ENCODE measurements at regions not wholly inside any gene's neighbourhood (a gene's known extent, or its start where the extent isn't known, plus 50 kb on each side); places are given as distances from the start of the nearest gene placed in this dataset.

GRCh38 chr15:62647843-62648505 is 394.6 kb upstream of the TPM1 start:
- H3K9me3 ChIP-seq (ENCODE audit: insufficient read depth, low read length): no peaks in the 10 kb centered on the region
- H3K4me2 ChIP-seq (ENCODE audit: low read length): no peak overlapping the region
- H3K79me2 ChIP-seq (ENCODE audit: low read length): no peaks in the 10 kb centered on the region
- H2AFZ ChIP-seq (ENCODE audit: low read depth, low read length): no peak overlapping the region
- H3K4me1 ChIP-seq (ENCODE audit: low read length): peaks cover 45% of the 10 kb centered on the region
- no peak overlapping the region for H3K27ac ChIP-seq (ENCODE audit: low read length)
- no peak overlapping the region for H3K4me3 ChIP-seq (ENCODE audit: low read length)
- H4K20me1 ChIP-seq (ENCODE audit: insufficient read depth, low read length): no peaks in the 10 kb centered on the region
- TF ChIP-seq CTCF (IDR thresholded peaks at IDR 0.05; ENCODE audit: low read depth, low read length): no peak
- no peak for TF ChIP-seq EZH2phosphoT487 (IDR thresholded peaks at IDR 0.05; ENCODE audit: low read depth)
- H3K36me3 ChIP-seq (replicated peaks; ENCODE audit: low read depth, low read length): peaks cover 4% of the 10 kb centered on the region
- no peak overlapping the region for H3K9ac ChIP-seq (ENCODE audit: low read length)
- H3K27me3 ChIP-seq (ENCODE audit: low read depth, low read length): no peaks in the 10 kb centered on the region

GRCh38 chr15:62648954-62649353 is 393.6 kb upstream of the TPM1 start:
- no peaks in the 10 kb centered on the region for H3K27me3 ChIP-seq (ENCODE audit: low read depth, low read length)

GRCh38 chr15:62649793-62650420 is 392.6 kb upstream of the TPM1 start:
- peaks cover 49% of the 10 kb centered on the region for H3K4me1 ChIP-seq (ENCODE audit: low read length)
- no peaks in the 10 kb centered on the region; the same call in 1 of the 2 replicates for H3K9me3 ChIP-seq (ENCODE audit: insufficient read depth, low read length)
- H3K4me2 ChIP-seq (ENCODE audit: low read length): peak overlapping the region; percentile 93
- H3K4me3 ChIP-seq (ENCODE audit: low read length): peak overlapping the region; percentile 74
- TF ChIP-seq EZH2phosphoT487 (IDR thresholded peaks at IDR 0.05; ENCODE audit: low read depth) (no peak), CTCF (IDR thresholded peaks at IDR 0.05; ENCODE audit: low read depth, low read length) (no peak)
- H3K79me2 ChIP-seq (ENCODE audit: low read length): no peaks in the 10 kb centered on the region
- no peaks in the 10 kb centered on the region for H3K27me3 ChIP-seq (ENCODE audit: low read depth, low read length)
- no peak overlapping the region for H2AFZ ChIP-seq (ENCODE audit: low read depth, low read length)
- H3K27ac ChIP-seq (ENCODE audit: low read length): peak overlapping the region; percentile 84
- H3K9ac ChIP-seq (ENCODE audit: low read length): peak overlapping the region; percentile 59
- H3K36me3 ChIP-seq (replicated peaks; ENCODE audit: low read depth, low read length): peaks cover 4% of the 10 kb centered on the region
- H4K20me1 ChIP-seq (ENCODE audit: insufficient read depth, low read length): no peaks in the 10 kb centered on the region

More at GRCh38 chr15:62648954-62649353, 393.6 kb upstream of the TPM1 start:
- H3K9me3 ChIP-seq (ENCODE audit: insufficient read depth, low read length): no peaks in the 10 kb centered on the region
- H4K20me1 ChIP-seq (ENCODE audit: insufficient read depth, low read length): no peaks in the 10 kb centered on the region
- peak overlapping the region; percentile 74 for H3K4me3 ChIP-seq (ENCODE audit: low read length)
- H3K9ac ChIP-seq (ENCODE audit: low read length): peak overlapping the region; percentile 59
- H3K4me1 ChIP-seq (ENCODE audit: low read length): peaks cover 49% of the 10 kb centered on the region
- H3K79me2 ChIP-seq (ENCODE audit: low read length): no peaks in the 10 kb centered on the region
- no peak for TF ChIP-seq EZH2phosphoT487 (IDR thresholded peaks at IDR 0.05; ENCODE audit: low read depth)
- peak; percentile 69 for TF ChIP-seq CTCF (IDR thresholded peaks at IDR 0.05; ENCODE audit: low read depth, low read length)
- peak overlapping the region; percentile 93 for H3K4me2 ChIP-seq (ENCODE audit: low read length)
- H3K27ac ChIP-seq (ENCODE audit: low read length): peak overlapping the region; percentile 84
- peaks cover 4% of the 10 kb centered on the region for H3K36me3 ChIP-seq (replicated peaks; ENCODE audit: low read depth, low read length)
- no peak overlapping the region for H2AFZ ChIP-seq (ENCODE audit: low read depth, low read length)

GRCh38 chr15:62653122-62653521 is 389.4 kb upstream of the TPM1 start:
- Histone ChIP-seq H3K27me3 (ENCODE audit: low read depth, low read length) (no peaks in the 10 kb centered on the region), H3K27ac (ENCODE audit: low read length) (no peak overlapping the region), H3K79me2 (ENCODE audit: low read length) (no peaks in the 10 kb centered on the region), H3K9ac (ENCODE audit: low read length) (no peak overlapping the region), H3K4me2 (ENCODE audit: low read length) (no peak overlapping the region), H3K36me3 (replicated peaks; ENCODE audit: low read depth, low read length) (peaks cover 4% of the 10 kb centered on the region), H4K20me1 (ENCODE audit: insufficient read depth, low read length) (no peaks in the 10 kb centered on the region), H2AFZ (ENCODE audit: low read depth, low read length) (no peak overlapping the region), H3K9me3 (ENCODE audit: insufficient read depth, low read length) (no peaks in the 10 kb centered on the region; the same call in 1 of the 2 replicates), H3K4me1 (ENCODE audit: low read length) (peaks cover 57% of the 10 kb centered on the region), H3K4me3 (ENCODE audit: low read length) (no peak overlapping the region)
- TF ChIP-seq EZH2phosphoT487 (IDR thresholded peaks at IDR 0.05; ENCODE audit: low read depth) (no peak), CTCF (IDR thresholded peaks at IDR 0.05; ENCODE audit: low read depth, low read length) (no peak)

All from OCI-LY3 (cell line).